Activated T-cell treated with anti-CD3 and anti-CD28 coated beads for 48 hours (primary cell): ENCODE measurements at regions not wholly inside any gene's neighbourhood (a gene's known extent, or its start where the extent isn't known, plus 50 kb on each side); places are given as distances from the start of the nearest gene placed in this dataset.

ENCODE experiments used
- DNase-seq: peaks from one replicate; pipeline ENCODE4 v3.0.0-alpha.2; 2020; ENCODE audit warnings: low read depth

DNA sequence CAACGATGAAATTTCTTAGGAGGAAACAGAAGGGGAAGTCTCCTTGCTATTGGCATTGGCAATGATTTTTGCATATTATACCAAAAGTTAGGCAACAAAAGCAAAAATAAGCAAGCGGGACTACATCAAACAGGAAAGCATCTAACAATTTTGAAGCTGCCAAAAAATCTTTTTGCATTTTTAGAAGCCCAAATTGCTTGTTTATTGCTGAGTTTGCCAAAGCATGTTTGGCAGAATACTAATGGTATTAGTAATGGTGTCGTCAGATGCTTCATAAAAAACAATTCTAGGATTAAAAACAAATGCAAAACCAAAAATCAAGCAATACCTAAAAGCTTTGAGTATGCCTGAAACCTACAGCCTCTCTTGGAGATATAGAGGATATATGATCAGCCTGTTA is 80.0 kb downstream of the GALR1 start:
- no peak for DNase-seq

DNA sequence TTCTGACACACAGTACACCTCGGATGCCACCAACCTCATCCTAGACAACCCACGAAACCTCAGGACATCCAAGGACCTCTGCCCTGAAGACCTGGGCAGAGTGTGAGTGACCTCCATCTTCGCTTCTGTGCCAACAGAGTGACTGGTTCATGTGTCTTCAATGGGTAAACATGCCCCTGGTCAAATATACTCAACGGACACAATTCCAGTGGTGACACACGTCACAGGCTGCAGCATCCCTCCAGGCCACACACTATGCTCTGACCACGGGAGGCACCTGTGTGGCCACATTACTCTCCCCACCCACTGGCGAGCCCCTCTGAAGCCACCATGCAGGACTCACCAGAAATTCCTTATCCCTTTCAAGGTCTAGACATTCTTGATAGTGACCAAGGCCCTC is 85.2 kb downstream of the GALR1 start:
- no peak for DNase-seq

DNA sequence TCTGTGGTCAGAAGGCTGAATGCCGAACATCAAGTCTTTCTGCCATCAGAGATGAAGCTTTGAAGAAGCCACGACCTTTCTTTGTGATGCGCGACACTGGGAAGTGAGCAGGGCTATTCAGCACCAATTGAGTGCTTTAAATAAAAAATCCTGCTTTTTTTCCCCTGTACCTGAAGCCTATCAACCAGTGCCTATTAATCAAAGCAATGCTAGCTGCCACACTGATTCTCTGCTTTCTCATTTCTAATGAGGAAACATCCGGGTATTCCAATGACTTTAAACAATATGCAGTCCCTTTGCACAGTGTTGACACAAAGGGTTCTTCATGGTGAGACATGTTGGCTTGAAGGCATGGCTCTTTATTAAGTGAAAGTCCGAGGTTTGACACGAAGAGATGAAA is 88.0 kb downstream of the GALR1 start:
- DNase-seq = no peak

DNA sequence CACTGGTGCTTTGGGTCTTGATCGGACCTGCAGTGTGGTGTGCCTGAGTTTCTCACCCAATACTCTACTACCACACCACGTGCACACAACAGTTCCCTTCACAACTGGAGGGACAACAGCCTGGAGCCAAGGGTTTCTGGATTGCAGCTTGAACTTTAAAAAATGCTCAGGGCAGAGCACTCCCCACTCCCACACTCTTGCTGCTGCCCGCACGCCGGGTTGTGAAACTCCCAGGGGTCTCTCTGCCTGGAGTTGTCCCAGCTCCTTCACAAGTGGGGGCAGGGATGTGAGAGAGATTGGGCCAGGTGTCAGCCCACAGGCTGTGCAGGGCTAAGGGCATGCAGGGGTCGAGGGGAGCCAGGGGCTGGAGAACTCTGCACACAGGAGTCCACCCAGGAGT is 89.4 kb downstream of the GALR1 start:
- no peak for DNase-seq

DNA sequence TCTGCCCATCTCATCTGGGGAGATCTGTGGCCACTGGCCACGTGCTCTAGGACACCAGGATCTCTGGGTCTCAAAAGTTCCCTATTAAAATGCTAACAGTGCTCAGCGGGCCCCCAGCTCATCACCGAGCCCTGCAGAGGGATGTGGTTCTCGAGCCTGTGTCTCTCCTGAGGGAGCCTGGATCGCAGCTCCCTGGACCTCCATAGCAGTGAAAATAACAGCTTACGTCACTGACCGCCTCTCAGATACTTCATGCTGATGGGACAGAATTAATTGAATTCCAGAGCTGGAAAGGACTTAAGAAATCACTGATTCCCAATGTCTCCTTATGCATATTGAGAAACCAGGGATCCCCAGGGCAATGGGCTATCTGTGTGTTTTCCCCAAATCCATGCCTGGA is 90.0 kb downstream of the GALR1 start:
- no peak for DNase-seq

DNA sequence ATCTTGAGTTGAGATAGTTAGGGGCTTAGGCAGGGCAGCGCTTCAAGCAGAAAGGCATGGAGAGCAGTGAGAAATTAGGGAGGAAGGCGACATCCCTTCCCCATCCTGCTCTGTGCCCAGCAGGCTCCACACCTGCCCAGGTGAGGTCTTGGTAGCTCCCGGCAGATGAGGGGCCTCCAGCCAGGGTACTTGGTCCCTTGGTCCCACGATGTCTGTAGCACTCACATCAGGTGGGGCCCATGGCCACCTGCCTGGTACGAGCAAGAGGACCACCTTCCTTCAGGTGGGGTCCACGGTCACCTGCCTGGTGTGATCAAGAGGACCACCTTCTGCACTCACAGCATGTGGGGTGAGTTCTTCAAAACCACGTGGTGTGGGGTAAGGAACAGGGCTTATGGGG is 91.2 kb downstream of the GALR1 start:
- no peak for DNase-seq

DNA sequence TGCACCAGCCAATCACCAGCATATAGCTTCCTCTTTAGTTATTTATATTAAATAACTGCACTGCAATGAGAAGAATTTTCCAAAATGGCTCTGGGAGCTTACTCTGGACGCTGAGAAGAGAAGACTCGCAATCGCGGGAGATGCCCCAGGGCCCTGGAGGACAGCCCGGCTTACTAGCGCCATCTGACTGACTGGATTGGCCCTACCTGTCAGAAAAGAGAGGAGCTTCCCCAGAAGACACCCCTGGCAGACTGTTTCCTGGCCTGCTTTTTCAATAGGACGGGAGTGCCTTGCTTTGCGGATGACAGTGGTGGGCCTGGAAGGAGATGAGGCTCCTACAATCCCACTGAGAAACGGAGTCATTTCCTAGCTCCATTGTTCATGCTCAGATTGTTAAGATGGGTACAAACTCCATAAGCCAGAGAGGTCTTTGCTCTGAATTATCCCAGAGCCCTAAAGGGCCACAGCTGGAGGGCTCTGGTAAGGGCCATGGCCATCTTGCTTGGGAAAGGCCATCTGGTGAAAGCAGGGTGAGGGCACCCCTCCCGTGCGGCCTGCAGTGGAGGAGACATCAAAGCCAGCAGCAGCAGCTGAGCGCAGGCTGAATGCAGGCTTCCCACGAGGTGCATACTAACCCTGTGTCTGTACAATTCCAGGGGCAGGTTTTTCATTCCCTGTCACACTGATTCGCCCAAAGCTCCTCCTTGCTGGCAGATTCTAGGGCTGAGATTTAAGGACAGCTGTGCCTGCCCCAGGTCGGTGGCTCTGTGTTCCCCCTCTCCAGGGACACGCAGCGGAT is 92.1 kb downstream of the GALR1 start:
- no peak for DNase-seq

DNA sequence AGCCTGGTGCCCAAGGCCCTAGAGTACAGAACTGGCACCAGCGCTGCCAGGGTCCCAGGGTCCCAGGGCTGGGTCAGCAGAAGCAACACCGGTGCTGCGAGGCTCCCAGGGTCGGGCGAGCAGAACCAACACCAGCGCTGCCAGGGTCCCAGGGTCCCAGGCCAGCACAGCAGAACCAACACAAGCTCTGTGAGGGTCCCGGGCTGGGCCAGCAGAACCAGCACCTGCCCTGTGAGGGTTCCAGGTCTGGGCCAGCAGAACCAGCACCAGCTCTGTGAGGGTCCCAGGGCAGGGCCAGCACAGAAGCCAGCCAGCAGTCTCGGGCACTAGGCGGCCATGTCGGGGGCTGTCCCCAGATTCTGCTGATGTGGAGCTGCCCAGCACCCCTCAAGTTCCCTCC is 93.1 kb downstream of the GALR1 start:
- DNase-seq = no peak

DNA sequence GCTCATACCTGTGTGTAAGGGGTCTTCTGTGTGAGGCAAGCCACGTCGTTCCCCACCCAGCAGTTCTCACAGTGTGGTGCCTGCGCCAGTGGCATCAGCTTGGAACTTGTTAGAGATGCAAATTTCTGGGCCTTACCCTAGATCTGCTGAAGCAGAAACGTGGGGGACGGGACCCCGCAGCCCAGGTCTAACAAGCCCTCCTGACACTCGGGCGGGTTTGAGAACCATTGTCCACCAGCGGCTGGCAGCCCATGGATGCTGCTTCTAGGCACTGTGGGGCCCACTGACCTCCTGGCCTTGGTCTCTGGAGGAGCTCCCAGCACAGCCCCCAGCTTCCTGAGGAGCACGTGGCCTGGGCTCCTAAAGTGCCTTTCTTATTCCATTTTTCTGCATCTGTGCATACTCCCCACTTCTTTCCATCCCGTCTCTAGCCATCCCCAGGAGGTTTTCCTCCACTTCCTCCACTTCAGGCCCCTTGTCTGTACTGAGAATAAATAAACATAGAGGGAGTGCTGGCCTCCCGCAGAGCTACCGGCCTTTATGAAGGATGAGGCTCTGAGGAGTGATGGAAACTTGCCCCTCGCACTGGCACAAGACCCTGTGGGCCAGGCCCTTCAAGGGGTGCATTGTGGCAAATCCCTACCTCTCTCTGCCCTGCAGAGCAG is 94.3 kb downstream of the GALR1 start:
- DNase-seq = no peak

DNA sequence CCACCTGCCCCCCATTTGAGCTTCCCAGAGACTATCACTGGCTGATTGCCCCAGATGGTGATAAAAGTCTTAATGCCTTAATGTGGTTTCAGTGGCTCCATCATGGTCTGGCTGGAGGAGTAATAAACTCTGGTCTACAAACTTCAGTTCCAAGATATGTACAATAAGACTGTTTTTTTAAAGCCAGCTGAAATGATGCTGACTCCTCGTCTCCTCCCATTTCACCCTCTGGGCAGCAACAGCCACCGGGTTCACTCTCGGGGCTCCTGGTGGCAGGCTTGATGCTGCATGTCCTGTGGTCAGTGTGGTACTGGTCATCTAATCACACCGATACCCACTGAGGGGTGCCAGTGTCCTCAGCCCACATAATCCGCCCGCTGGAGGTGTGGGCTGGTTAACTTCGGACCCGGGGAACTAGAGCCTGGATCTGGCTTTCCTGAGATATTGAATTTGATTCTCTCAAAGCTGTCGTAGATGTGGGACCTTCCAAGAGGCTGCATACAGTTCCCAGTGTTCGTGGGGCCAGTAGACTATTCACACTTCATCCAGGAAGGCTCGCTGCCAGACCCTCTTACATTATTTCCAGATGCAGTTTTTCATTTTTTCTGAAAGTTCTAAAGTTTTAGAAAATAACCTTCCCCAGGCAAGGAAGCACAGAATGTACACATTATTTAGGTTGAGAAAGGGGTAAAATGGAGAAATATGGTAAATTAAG is 95.3 kb downstream of the GALR1 start:
- DNase-seq = no peak

DNA sequence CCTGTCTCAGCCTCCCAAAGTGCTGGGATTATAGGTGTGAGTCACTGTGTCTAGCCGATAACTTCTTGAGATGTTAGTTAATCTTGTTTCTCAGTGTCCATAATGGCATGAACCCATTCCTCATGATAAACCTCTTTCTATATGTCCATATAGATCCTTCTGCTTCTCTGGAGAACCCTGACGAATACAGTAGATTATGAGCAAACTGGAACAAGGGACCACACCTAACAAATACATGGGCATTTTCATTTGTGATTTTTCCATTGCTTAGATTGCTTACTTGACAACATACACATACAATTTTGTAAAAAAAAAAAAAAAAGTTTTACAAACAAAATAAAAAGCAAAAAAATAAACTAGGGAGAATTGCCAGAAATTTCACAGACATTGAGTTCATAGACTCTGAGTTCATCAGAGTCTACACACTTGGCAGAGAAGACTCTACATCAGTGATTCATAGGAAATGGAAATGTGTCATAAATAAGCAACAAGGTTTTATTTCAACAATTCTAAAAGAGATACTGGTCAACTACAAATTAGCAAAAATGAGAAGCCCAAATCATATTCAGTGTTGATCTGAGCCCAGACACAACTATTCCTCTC is 96.7 kb downstream of the GALR1 start:
- no peak for DNase-seq

DNA sequence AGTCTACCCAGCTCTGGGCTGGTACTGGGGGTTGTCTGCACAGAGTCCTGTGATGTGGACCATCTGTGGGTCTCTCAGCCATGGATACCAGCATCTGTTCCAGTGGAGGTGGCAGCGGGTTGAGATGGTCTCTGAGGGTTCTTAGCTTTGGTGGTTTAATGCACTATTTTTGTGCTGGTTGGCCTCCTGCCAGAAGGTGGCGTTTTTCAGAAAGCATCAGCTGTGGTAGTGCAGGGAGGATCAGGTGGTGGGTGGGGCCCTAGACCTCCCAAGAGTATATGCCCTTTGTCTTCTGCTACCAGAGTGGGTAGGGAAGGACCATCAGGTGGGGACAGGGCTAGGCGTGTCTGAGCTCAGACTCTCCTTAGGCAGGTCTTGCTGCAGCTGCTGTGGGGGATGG is 103.7 kb downstream of the GALR1 start:
- peak; percentile 3 for DNase-seq

DNA sequence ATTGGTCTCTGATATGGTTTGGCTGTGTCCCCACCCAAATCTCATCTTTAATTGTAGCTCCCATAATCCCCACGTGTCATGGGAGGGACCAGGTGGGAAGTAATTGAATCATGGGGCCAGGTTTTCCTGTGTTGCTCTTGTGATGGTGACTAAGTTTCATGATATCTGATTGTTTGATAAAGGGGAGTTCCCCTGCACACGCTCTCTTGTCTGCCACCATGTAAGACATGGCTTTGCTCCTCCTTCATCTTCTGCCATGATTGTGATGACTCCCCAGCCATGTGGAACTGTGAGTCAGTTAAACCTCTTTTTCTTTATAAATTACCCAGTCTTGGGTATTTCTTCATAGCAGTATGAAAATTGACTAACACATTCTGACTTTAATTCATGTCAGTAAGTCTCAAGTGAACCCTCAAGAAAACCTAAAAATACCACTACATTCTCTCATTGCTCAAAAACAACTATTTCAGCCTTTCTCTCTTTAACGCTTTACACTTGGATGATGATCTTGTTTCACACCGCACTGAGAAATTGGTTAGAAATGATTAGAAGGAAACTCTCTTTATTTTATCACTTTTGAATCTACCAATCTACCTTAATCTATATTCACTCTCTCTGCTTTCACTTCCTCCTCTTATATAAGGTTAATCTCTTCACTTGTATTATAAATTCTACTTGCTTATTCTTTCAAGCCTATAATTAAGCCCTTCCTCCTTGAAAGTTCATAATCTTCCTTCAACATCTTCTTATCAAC is 110.1 kb downstream of the GALR1 start:
- DNase-seq = no peak

DNA sequence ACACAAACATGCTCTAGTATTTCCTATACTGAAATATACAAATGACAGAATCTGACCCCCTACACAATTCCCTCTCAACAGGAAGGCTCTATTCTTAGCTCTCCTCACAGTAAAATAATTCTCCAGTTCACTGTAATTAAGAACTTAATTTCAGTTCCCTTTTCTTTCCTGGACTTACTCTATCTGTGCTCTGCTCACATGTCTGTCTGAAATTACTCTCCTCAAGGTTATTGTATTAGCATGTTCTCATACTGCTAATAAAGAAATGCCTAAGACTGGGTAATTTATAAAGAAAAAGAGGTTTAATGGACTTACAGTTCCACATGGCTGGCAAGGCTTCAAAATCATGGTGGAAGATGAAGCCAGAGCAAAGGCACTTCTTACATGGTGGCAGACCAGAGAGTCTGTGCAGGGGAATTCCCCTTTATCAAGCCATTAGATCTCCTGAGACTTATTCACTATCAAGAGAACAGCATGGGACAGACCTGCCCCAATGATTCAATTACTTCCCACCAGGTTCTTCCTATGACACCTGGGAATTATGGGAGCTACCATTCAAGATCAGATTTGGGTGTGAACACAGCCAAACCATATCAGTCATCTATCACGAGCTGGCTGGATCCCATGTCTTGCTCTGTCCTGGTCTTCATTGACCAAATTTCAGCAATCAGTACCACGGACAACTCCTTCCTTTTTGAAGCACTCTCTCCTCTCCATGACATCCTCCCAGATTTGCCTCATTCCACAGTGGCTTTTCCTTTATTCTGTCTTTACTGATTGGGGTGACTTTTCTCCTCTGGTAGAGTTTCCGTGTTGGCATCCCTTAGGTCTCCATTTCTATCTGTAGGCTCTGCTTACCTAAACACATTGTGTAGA is 110.9 kb downstream of the GALR1 start:
- no peak for DNase-seq

DNA sequence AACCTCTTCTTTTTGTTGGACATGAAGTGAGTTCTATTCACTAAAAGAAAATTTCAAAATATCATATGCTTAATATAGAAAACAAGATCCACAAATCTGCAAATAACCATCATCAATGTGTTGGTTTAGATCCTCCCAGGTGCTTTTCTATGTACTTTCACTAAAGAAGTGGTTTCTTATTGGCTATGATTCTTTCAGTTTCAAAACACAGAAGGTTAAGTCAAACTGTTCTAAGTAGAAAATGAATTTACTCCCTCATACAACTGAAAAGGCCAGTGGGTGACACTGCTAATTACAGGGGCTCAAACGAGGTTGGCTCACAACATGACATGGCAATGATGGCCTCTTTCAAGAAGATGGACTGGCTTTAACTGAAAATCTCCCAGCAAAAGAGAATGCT is 111.7 kb downstream of the GALR1 start:
- no peak for DNase-seq

DNA sequence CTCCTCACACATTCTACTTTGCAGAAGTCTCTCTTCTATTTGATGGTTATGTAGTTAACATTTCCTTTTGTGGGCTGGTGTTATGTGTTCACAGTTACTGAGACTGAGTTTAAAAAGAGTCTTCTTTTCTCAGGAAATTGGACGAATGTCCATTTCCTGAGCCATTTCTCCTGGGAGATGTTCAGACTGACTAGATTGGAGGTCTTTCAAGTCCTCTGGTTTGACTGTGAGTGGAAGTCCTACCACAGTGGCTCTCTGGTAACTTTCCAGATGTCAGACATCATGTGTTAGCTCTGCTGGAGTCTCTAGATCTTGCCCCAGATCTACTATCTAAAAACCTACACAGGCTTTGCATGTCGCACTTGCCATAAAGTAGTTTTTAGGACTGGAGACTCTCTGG is 116.0 kb downstream of the GALR1 start:
- DNase-seq = no peak

DNA sequence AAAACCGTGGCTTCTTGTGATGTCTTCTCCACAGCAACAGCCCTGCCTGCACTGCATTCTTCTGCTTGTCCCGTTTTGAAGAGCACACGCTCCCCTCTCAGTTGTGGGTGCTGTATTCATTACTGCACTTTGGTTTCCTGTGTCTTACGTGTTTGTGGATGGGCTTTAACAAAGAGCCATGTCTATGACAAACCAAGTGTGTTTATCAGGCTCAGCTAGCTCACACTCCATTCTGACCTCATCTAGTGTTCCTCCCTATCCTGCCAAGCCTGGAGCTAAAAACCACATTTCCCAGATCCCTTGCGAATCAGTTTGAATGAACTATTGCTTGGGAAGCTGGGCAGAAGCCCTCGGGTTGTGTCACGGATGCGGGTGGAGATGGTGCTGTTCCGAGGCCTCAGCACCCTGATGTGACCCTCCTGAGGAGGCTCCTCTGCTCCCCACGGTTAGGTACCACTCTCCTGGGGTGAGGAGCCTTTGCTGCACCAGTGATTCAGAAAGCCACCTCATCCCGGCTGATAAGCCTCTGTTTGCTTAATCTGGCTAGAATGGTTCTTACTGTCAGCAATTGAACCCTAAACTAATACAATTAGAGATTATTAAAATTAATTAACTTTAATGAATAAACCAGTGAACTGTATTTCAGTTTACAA is 116.5 kb downstream of the GALR1 start:
- no peak for DNase-seq

DNA sequence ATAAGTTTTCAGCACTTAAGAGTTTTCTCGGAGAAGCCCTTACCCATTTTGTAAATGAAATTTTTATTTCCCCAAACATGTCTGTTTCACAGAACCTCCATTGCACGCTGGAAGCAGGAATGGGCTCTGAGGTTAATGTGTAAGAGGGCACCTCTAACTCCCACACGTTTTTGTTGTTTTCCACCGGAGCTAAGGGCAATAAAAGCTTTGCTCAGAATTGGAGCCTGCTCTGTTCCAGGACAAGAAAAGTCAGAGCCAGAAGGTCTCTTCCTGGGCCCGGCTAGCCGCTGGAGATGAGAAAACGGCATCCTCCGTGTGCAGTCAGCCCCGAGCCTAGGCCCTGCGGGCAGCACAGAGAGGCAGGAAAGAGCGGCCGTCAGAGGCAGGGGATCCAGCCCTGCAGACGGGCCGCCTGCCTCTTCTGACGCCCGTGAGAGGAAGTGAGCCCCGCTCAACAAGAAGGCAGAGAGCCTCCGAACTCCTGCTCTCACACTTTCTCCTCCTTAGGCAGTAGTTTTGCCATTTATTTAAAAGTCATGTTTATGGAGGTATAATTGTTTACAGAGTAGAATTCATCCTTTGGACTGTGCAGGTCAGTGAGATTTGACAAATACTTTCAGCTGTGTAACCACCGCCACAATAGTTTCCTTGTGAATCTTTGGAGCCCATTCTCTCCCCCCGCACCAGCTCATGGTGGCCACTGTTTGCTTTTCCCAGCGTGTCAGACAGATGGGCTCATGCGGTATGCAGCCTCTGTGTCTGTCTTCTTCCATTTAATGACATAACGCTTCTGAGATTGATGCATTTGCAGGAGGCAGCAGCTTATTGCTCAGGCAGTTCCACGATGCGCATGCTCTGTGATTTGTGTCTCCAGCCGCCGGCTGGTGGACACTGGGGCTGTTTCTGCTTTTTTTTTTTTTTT is 117.3 kb downstream of the GALR1 start:
- no peak for DNase-seq

DNA sequence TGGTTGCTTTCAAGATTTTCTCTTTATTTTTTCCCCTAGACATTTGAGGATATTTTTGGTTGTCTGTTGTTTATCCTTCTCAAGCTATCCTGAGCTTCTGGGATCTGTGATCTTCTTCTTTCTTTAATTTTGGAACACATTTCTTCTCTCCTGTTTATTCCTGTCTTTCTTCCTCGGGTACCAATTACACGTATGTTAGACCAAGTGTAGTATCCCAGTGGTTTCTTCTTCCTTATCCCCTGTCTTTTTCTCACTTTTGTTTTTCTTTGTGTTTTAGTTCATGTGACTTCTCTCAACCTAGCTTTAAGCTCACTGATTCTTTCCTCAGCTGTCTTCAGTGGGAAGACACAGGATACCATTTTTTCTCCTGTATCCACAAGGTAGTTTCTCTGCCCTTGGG is 120.0 kb downstream of the GALR1 start:
- no peak for DNase-seq
